AG10803 (cell line): ENCODE measurements at regions not wholly inside any gene's neighbourhood (a gene's known extent, or its start where the extent isn't known, plus 50 kb on each side); places are given as distances from the start of the nearest gene placed in this dataset.
"Not testable (repeated sequence)": the region's sequence is repeated elsewhere in the genome, so short reads cannot be mapped to it uniquely, and the experiment has no call there.

ENCODE experiments used
- DNase-seq: peaks from one replicate; pipeline ENCODE4 v3.0.0; 2010; ENCODE audit warnings: low read depth
- H3K4me3 ChIP-seq: 2 replicates; pipeline ENCODE4 v1.5.1; 2011; ENCODE audit warnings: mild to moderate bottlenecking, low read length, control low read depth
- CTCF ChIP-seq: conservative IDR thresholded peaks from 2 replicates; pipeline ENCODE4 v1.5.1; 2011; ENCODE audit warnings: mild to moderate bottlenecking, low read length, control low read depth, inconsistent platforms

- no peak for TF ChIP-seq CTCF
- no peak for DNase-seq
- H3K4me3 ChIP-seq: no peak overlapping the region
Observed at GRCh38 chr5:84885485-84886258, 501.0 kb upstream of the EDIL3 start.

- no peak for DNase-seq
- H3K4me3 ChIP-seq: no peak overlapping the region
- no peak for TF ChIP-seq CTCF
Observed at GRCh38 chr5:84881737-84882136, 497.1 kb upstream of the EDIL3 start.

DNA sequence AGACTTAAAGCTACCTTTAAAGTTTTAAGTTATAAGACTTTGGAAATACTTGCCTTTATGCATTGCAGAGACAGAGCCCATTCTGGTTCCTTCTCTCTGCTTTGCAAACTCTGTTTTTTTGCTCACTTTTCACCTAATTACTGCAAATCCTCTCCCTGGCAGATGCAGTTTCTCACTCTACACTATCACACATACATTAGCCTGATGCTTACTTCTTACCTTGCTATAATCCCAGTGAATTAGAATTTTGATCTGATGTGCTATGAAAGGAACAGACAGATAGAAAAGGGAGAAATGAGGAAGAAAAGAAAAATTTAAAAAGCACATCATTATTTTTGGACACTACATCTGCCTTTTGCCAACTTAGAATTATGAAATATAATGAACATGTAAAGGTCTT, 489.5 kb upstream of the EDIL3 start:
- TF ChIP-seq CTCF: no peak
- no peak overlapping the region for H3K4me3 ChIP-seq
- no peak for DNase-seq

- no peak overlapping the region for H3K4me3 ChIP-seq
- TF ChIP-seq CTCF: no peak
- no peak for DNase-seq
Observed at GRCh38 chr5:84872768-84873167, 488.1 kb upstream of the EDIL3 start.

DNA sequence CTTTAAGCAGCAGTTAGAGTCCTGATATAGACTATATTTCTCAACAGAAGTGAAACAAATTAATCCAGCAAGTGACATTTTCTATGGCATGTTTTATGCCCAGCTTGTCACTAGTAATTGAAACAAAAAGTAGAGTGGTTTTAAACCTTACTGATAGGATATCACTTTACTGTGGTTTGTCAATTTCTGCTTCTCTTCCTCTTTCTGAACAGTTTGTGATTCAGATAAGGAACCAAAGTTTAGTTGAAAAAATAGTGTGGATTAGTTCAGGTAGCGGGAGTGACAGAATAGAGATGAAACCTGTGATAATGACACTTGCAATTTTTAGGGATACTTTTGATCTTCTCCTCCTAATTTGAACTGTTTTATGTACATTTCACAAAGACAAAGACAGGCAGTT, 485.7 kb upstream of the EDIL3 start:
- no peak for DNase-seq
- H3K4me3 ChIP-seq: no peak overlapping the region
- no peak for TF ChIP-seq CTCF

DNA sequence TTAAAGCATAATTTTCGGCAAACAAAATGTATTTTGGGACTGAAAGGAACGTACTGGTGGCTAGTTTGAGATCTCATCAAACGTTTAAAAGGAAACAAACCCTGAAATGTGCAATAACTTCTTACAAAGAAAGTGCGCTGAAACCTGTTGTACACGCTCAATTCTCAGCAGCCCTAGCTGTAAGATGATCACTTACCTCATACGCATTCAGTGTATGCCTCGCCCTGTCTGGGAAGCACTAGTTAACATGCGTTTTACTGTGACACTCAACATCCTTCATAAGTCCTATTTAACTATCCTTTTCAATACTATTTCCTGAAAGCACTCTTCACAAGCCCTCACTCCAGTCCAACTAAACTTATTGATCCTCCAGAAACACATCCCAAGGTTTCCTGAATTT, 485.0 kb upstream of the EDIL3 start:
- no peak for TF ChIP-seq CTCF
- H3K4me3 ChIP-seq: no peak overlapping the region
- no peak for DNase-seq

- DNase-seq, H3K4me3 ChIP-seq: not testable (repeated sequence)
Observed at GRCh38 chr5:84863936-84864335, 479.3 kb upstream of the EDIL3 start.
